NCI-H2171 (cell line): ENCODE measurements at regions not wholly inside any gene's neighbourhood (a gene's known extent, or its start where the extent isn't known, plus 50 kb on each side); places are given as distances from the start of the nearest gene placed in this dataset.

Experiments used
- DNase-seq: peaks from one replicate; lab custom pipeline; 2025; lab: John Stamatoyannopoulos, UW

DNA sequence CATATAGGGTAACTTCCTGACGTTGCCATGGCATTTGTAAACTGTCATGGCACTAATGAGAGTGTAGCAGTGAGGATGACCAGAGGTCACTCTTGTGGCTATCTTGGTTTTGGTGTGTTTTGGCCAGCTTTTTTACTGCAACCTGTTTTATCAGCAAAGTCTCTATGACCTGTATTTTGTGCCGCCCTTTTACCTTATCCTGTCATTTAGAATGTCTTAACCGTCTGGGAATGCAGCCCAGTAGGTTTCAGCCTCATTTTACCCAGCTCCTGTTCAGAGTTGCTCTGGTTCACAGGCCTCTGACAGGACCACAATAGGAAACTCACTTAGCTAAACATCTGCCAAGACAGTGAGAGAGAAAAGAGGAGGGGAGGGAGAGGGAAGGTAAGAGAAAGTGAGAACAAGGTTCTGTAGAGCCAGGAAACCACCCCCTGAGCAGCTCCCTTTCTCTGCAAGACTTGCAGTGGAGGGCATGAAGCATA is 64.8 kb upstream of the PLEKHG3 start:
- no peak for DNase-seq

DNA sequence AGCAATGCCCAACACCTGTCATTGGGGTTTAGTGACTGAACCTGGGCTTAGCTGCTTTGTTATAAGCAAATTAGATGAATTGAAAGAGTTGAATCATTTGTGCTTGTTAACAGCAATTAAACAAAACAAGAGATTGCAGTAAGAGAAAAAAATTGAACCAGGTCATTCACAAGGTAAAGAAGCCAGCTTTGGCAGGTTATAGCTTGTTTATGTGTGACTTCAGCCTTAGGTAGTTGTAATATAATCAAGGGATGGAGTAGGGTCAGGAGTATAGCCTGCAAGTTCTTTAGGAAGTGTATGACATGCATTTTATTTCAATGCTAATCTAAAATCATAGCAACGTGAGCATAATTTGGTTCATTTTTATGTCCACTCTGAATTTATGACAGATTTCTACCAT is 63.4 kb upstream of the PLEKHG3 start:
- DNase-seq = no peak

DNA sequence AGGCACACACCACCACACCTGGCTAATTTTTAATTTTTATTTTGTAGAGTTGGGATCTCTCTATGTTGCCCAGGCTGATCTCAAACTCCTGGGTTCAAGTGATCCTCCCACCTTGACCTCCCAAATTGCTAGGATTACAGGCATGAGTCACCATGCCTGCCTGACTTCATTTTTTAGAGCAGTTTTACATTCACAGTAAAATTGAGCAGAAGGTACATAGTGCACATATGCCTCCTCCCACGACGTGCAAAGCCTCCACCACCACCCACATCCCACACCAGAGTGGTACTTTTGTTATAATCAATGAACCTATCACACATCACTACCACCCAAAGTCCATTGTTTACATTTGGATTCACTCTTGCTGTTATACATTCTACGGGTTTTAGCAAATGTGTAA is 62.5 kb upstream of the PLEKHG3 start:
- DNase-seq = no peak

DNA sequence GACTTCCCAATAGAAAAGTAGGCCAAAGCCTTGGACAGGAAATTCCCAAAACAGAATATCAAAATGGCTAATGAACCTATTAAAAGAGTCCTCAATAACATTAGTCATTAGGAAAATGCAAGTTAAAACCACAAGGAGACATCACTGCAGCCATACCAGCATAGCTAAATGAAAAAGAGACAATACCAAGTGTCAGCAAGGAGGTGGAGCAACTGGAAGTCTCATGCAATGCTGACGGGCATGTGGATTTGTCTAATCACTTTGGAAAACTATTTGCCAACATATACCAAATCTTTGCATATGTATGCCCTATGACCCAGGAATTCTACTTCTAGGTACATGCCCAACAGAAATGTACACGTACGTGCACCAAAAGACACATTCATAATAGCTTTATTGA is 60.5 kb upstream of the PLEKHG3 start:
- DNase-seq = no peak

DNA sequence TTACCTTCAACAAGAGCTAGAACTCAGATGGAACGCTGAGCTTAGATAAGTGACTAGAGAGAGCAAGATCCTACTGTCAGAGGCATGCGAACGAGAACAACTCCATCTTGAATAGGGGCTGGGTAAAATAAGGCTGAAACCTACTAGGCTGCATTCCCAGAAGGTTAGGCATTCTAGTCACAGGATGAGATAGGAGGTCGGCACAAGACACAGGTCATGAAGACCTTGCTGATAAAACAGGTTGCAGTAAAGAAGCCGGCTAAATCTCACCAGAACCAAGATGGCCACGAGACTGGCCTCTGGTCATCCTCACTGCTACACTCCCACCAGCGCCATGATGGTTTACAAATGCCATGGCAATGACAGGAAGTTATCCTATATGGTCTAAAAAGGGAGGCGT is 59.6 kb upstream of the PLEKHG3 start:
- no peak for DNase-seq

DNA sequence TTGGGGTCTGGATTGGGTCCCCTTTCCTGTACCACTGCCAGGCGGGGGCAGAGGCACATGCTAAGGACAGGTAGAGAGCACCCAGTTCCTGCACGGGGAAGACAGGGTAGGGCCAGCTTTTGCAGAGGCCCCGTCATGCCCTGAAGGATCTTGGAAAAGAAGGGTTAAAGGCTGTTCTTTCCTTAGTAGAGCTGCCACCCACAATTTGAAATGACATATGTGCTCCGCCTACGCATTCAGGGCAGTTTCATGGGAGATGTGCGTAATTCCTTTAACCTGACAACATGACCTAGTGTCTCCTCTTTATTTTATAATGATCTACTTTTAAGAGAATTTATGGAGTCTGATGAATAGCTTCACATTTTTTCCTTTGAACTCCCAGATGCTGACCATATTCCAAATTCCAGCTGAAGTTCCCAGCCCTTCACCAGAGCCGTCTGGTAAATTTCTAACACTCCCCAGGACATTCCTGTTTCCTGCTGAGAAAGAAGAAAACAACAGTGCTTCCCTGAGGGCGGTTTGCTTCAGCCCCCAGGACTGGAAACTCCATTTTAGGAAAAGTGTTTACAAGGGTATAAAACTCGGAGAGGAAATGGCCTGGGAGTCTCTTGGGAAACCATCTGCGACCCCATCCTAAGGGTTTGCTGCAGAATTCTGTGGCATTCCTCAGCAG is 58.9 kb upstream of the PLEKHG3 start:
- no peak for DNase-seq

DNA sequence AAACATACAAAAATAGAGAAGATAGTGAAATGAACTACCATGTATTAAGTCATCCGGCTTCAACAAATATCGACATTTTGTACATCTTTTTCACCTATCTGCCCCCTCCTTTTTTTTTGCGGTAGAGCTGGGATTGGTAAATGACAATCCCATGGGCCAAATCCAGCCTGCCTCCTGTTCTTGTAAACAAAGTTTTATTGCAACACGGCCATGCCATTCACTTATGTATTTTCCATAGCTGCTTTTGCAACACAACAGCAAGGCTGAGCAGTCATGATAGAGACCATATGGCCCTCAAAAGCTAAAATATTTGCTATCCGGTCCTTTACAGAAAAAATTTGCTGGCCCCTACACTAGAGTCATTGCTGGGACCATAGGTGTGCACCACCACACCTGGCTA is 58.1 kb upstream of the PLEKHG3 start:
- no peak for DNase-seq

DNA sequence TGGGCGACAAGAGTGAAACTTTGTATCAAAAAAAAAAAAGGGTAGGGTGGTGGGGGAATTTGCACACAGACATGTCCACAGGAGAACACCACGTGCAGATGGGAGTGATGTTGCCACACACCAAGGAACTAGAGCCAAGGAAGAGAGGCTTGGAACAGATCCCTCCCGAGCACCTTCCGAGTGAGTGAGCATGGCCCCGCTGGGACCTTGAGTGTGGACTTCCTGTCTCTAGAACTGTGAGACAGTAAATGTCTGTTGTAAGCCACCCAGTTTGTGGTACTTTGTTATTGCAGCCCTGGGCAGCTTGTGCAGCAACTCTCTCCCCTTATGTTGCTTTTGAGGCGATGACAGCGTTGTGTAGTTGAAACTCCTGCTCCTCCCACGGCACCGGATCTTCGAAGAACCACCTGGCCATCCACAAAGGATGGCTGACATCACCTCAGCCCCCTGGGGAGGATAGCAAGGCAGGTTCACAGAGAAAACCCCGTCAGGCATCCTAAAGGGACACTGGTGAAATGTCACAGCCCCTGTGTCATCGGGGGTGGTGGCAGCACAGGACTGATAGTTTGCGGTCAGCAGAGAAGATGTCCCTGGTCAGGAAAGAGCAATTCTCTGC is 54.7 kb upstream of the PLEKHG3 start:
- DNase-seq = peak; percentile 30

DNA sequence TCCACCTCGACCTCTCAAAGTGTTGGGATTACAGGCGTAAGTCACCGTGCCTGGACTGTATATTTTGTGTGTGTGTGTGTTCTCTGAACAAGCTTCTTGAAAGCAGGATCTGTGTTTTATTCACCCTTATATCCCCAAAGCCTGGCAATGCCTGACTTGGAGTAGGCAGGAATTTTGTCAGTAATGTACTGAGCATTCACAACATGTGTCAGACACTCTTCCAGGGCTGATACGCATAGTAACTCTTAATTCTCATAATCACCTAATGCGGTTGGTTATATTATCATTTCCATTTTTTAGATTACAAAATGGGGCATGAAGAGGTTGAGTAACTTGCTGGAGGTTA is 50.4 kb upstream of the PLEKHG3 start:
- no peak for DNase-seq

DNA sequence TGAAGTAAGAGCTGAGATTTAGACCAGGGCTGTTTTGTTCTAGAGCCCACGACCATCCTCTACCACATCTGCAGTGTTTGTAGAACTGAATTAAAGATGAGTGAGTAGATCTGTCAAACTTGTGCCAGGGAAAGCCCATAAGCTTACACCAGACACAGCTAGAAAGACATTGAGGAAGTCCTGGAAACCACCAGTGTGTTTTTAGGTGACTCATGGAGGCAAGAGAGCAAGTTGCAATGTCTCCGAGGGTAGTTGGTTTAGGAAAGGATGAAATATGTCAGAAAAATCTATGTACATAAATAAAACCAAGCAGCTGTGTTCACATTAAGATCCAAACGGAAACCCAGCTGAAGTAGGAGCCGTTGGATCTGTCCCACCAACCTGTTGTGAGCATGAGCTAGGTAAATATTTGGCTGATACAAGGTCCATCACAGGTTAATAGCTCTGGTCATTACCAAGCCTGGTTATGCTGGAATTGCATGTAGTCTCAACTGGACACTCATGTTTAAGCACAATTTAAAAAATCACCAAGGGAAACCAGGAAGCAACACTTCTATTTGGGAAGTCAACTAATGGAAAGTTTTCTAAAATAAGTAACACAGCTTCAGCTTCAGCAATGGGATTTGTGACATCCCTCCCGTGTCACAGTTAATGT is 49.9 kb upstream of the PLEKHG3 start:
- DNase-seq = no peak
